Upper lobe of left lung (tissue), 6 donors: ENCODE measurements at regions not wholly inside any gene's neighbourhood (a gene's known extent, or its start where the extent isn't known, plus 50 kb on each side); places are given as distances from the start of the nearest gene placed in this dataset.

Experiments
- ATAC-seq, 2 donors: fragments of 200-7000 bp; cut with Tn5 transposase; one replicate each; pipeline ENCODE4 v1.9.1; 2022; ENCODE audit warnings: mild to moderate bottlenecking in 2 of 2, moderate library complexity in 2 of 2; ENCODE audit not compliant: low FRiP score in 2 of 2
- DNase-seq, 2 donors: peaks; one replicate each; pipeline ENCODE4 v3.0.0-alpha.2; 2019 to 2020
- H3K27ac ChIP-seq, 4 donors: fragments of 200-600 bp; sonication (generic); one replicate each; pipeline ENCODE4 v1.5.1; 2016 to 2019
- H3K27me3 ChIP-seq, 4 donors: fragments of 200-600 bp; sonication (generic); one replicate each; pipeline ENCODE4 v1.5.1; 2017 to 2019
- H3K36me3 ChIP-seq, 4 donors: fragments of 200-600 bp; sonication (generic); one replicate each; pipeline ENCODE4 v1.5.1; 2016 to 2019
- H3K4me1 ChIP-seq, 4 donors: fragments of 200-600 bp; sonication (generic); one replicate each; pipeline ENCODE4 v1.5.1; 2018 to 2019
- H3K4me3 ChIP-seq, 4 donors: fragments of 200-600 bp; sonication (generic); one replicate each; pipeline ENCODE4 v1.5.1; 2017 to 2019; ENCODE audit warnings: mild to moderate bottlenecking in 2 of 4, moderate library complexity in 1 of 4
- H3K9me3 ChIP-seq, 4 donors: fragments of 200-600 bp; sonication (generic); one replicate each; pipeline ENCODE4 v1.5.1; 2018 to 2019
- CTCF ChIP-seq, 6 experiments: fragments of 450-650 bp in 4 of 6; fragments of 200-600 bp in 2 of 6; sonication (generic) in 2 of 6; IDR thresholded peaks; one replicate each; pipeline ENCODE4 v1.5.1; 2016 to 2019; ENCODE audit warnings: antibody characterized with exemption in 6 of 6
- EP300 ChIP-seq, 4 donors: sonication (generic); formaldehyde crosslinking; IDR thresholded peaks; one replicate each; pipeline ENCODE4 v1.5.1; 2017; ENCODE audit warnings: antibody characterized with exemption in 4 of 4, control low read depth in 2 of 4
- POLR2A ChIP-seq, 4 donors: fragments of 450-650 bp; IDR thresholded peaks; one replicate each; pipeline ENCODE4 v1.5.1; 2016 to 2017; ENCODE audit warnings: antibody characterized with exemption in 4 of 4, mild to moderate bottlenecking in 2 of 4
- POLR2AphosphoS5 ChIP-seq, 2 donors: sonication (generic); formaldehyde crosslinking; IDR thresholded peaks; one replicate each; pipeline ENCODE4 v1.5.1; 2017; ENCODE audit warnings: antibody characterized with exemption in 2 of 2
- WGBS, 2 donors: methylation state at CpG; one replicate each; pipeline ENCODE4 v1.1.5; 2017 to 2018; 5-methylcytosine and 5-hydroxymethylcytosine counted together
- donor health status: DM: no; HTN: no; CAD: no; lungs with moderate emphysema.
- donor health status: DM: no; HTN: yes; CAD: no; lungs with severe emphysema.

GRCh38 chr4:129526812-129527211, 430.9 kb downstream of the C4orf33 start:
- H3K36me3 ChIP-seq, result no peaks in the 10 kb centered on the region
- H3K27ac ChIP-seq, result no peak overlapping the region
- peak in 1 of 2 donors; percentile 55 for ATAC-seq
- 34 to 47% methylated on average over 3 of the region's 3 CpGs for WGBS, 2 donors
- no peak for TF ChIP-seq EP300 (IDR thresholded peaks at IDR 0.05)
- TF ChIP-seq CTCF (IDR thresholded peaks at IDR 0.05), result peak in 3 of 6 experiments; percentile 28 to 43 (median 42)
- TF ChIP-seq POLR2A (IDR thresholded peaks at IDR 0.05), result no peak
- DNase-seq, result no peak
- H3K27me3 ChIP-seq, result no peaks in the 10 kb centered on the region
- no peaks in the 10 kb centered on the region for H3K9me3 ChIP-seq
- H3K4me3 ChIP-seq, result no peak overlapping the region
- H3K4me1 ChIP-seq, result no peaks in the 10 kb centered on the region

GRCh38 chr4:129531253-129531652, 435.3 kb downstream of the C4orf33 start:
- TF ChIP-seq POLR2A (IDR thresholded peaks at IDR 0.05) (no peak), POLR2AphosphoS5 (IDR thresholded peaks at IDR 0.05) (no peak), EP300 (IDR thresholded peaks at IDR 0.05) (no peak), CTCF (IDR thresholded peaks at IDR 0.05) (no peak)
- DNase-seq (no peak), ATAC-seq (no peak)
- Histone ChIP-seq H3K4me1 (peaks cover 0 to 10% (median 2%) of the 10 kb centered on the region in 4 donors), H3K27me3 (no peaks in the 10 kb centered on the region), H3K9me3 (no peaks in the 10 kb centered on the region), H3K27ac (no peak overlapping the region), H3K4me3 (no peak overlapping the region), H3K36me3 (no peaks in the 10 kb centered on the region)
- 67 to 70% methylated on average over 5 of the region's 5 CpGs for WGBS, 2 donors

- peak in 1 of 2 donors; percentile 53 for ATAC-seq
Observed at GRCh38 chr4:129532573-129532972, 436.6 kb downstream of the C4orf33 start.

GRCh38 chr4:129543299-129543698, 447.3 kb downstream of the C4orf33 start:
- H3K4me1 ChIP-seq, result peaks cover 0 to 16% (median 11%) of the 10 kb centered on the region in 4 donors
- no peak overlapping the region for H3K27ac ChIP-seq
- TF ChIP-seq POLR2A (IDR thresholded peaks at IDR 0.05) (no peak), EP300 (IDR thresholded peaks at IDR 0.05) (no peak), POLR2AphosphoS5 (IDR thresholded peaks at IDR 0.05) (no peak), CTCF (IDR thresholded peaks at IDR 0.05) (no peak)
- peak in 1 of 2 donors; percentile 44 for DNase-seq
- H3K4me3 ChIP-seq, result no peak overlapping the region
- no peaks in the 10 kb centered on the region for H3K27me3 ChIP-seq
- peak; percentile 53 to 71 for ATAC-seq
- H3K9me3 ChIP-seq, result no peaks in the 10 kb centered on the region
- H3K36me3 ChIP-seq, result no peaks in the 10 kb centered on the region

More at GRCh38 chr4:129532573-129532972, 436.6 kb downstream of the C4orf33 start:
- Histone ChIP-seq H3K36me3 (no peaks in the 10 kb centered on the region), H3K9me3 (no peaks in the 10 kb centered on the region), H3K4me1 (peaks cover 0 to 10% (median 2%) of the 10 kb centered on the region in 4 donors), H3K4me3 (no peak overlapping the region), H3K27ac (no peak overlapping the region), H3K27me3 (no peaks in the 10 kb centered on the region)
- TF ChIP-seq EP300 (IDR thresholded peaks at IDR 0.05), result no peak
- no peak for DNase-seq
- WGBS, 2 donors, result 19 to 53% methylated on average over 1 of the region's 1 CpG

- peak overlapping the region in 3 of 4 donors; percentile 6 to 64 (median 26) for H3K27ac ChIP-seq
- no peaks in the 10 kb centered on the region for H3K9me3 ChIP-seq
- DNase-seq (peak in 1 of 2 donors; percentile 80), ATAC-seq (peak; percentile 81 to 82)
- no peak overlapping the region for H3K4me3 ChIP-seq
- 28 to 59% methylated on average over 5 of the region's 5 CpGs for WGBS, 2 donors
- no peaks in the 10 kb centered on the region for H3K27me3 ChIP-seq
- TF ChIP-seq EP300 (IDR thresholded peaks at IDR 0.05), result no peak
- TF ChIP-seq POLR2AphosphoS5 (IDR thresholded peaks at IDR 0.05), result peak in 1 of 2 donors; percentile 55
- H3K36me3 ChIP-seq, result no peaks in the 10 kb centered on the region
- peaks cover 0 to 16% (median 11%) of the 10 kb centered on the region in 4 donors for H3K4me1 ChIP-seq
Observed at GRCh38 chr4:129545599-129546278, 449.8 kb downstream of the C4orf33 start.

- Histone ChIP-seq H3K4me3 (no peak overlapping the region), H3K27ac (peak overlapping the region in 2 of 4 donors; percentile 6 to 64), H3K4me1 (peaks cover 0 to 16% (median 11%) of the 10 kb centered on the region in 4 donors), H3K9me3 (no peaks in the 10 kb centered on the region), H3K27me3 (no peaks in the 10 kb centered on the region), H3K36me3 (no peaks in the 10 kb centered on the region)
- ATAC-seq, result no peak
- DNase-seq, result no peak
- WGBS, 2 donors, result 42 to 47% methylated on average over 1 of the region's 1 CpG
- TF ChIP-seq CTCF (IDR thresholded peaks at IDR 0.05), result no peak
- no peak for TF ChIP-seq POLR2A (IDR thresholded peaks at IDR 0.05)
- no peak for TF ChIP-seq POLR2AphosphoS5 (IDR thresholded peaks at IDR 0.05)
- no peak for TF ChIP-seq EP300 (IDR thresholded peaks at IDR 0.05)
Observed at GRCh38 chr4:129546531-129546930, 450.6 kb downstream of the C4orf33 start.
